ENCODE measurements at regions not wholly inside any gene's neighbourhood (a gene's known extent, or its start where the extent isn't known, plus 50 kb on each side); places are given as distances from the start of the nearest gene placed in this dataset.

- H3K4me2 ChIP-seq, result no peak overlapping the region
- H3K4me3 Mint-ChIP-seq, result no peak overlapping the region
- H3K4me1 Mint-ChIP-seq, result peaks cover 5% of the 10 kb centered on the region
- H3K79me2 ChIP-seq (ENCODE audit: low read depth), result no peaks in the 10 kb centered on the region
- H3F3A ChIP-seq (ENCODE audit: low read depth), result no peaks in the 10 kb centered on the region
- peaks cover 8% of the 10 kb centered on the region for H3K4me1 ChIP-seq
- no peaks in the 10 kb centered on the region for H3K27me3 ChIP-seq
- H4K20me1 ChIP-seq (ENCODE audit: low read depth), result no peaks in the 10 kb centered on the region
- no peak overlapping the region for H3K27ac Mint-ChIP-seq
- DNase-seq (ENCODE audit: low spot score), result no peak
- no peak overlapping the region for H3K27ac ChIP-seq
- no peak overlapping the region for H3K4me3 ChIP-seq
- H3K36me3 Mint-ChIP-seq, result no peaks in the 10 kb centered on the region
- no peak overlapping the region for H2AFZ ChIP-seq (replicated peaks)
- H3K36me3 ChIP-seq, result no peaks in the 10 kb centered on the region
- H3K27me3 Mint-ChIP-seq (ENCODE audit: insufficient read depth, low read depth), result no peaks in the 10 kb centered on the region
- no peaks in the 10 kb centered on the region for H3K9me3 ChIP-seq (ENCODE audit: low read depth)
- H3K9me3 Mint-ChIP-seq, result no peaks in the 10 kb centered on the region
- no peak overlapping the region for H3K9ac ChIP-seq
- no peak for TF ChIP-seq CTCF (IDR thresholded peaks at IDR 0.05)
- no peak for TF ChIP-seq EZH2 (IDR thresholded peaks at IDR 0.05)
- TF ChIP-seq EZH2phosphoT487 (IDR thresholded peaks at IDR 0.05), result no peak
These were observed 124.5 kb upstream of the GJE1 start for GRCh38 chr6:142008016-142008735.

GRCh38 chr6:142005021-142005420 lies 127.7 kb upstream of the GJE1 start:
- Histone ChIP-seq H2AFZ (replicated peaks) (no peak overlapping the region), H3K9ac (no peak overlapping the region), H3K27me3 (no peaks in the 10 kb centered on the region), H3K79me2 (ENCODE audit: low read depth) (no peaks in the 10 kb centered on the region), H3K4me3 (no peak overlapping the region), H3K27ac (no peak overlapping the region), H3K9me3 (ENCODE audit: low read depth) (no peaks in the 10 kb centered on the region), H4K20me1 (ENCODE audit: low read depth) (no peaks in the 10 kb centered on the region), H3K4me1 (peaks cover 8% of the 10 kb centered on the region), H3F3A (ENCODE audit: low read depth) (no peaks in the 10 kb centered on the region), H3K36me3 (peaks cover 7% of the 10 kb centered on the region), H3K4me2 (no peak overlapping the region)
- Mint-ChIP-seq H3K4me3 (no peak overlapping the region), H3K4me1 (peaks cover 5% of the 10 kb centered on the region), H3K9me3 (no peaks in the 10 kb centered on the region), H3K27ac (no peak overlapping the region), H3K36me3 (no peaks in the 10 kb centered on the region), H3K27me3 (ENCODE audit: insufficient read depth, low read depth) (no peaks in the 10 kb centered on the region)
- TF ChIP-seq CTCF (IDR thresholded peaks at IDR 0.05) (no peak), EZH2phosphoT487 (IDR thresholded peaks at IDR 0.05) (no peak), EZH2 (IDR thresholded peaks at IDR 0.05) (no peak)
- DNase-seq (ENCODE audit: low spot score), result no peak

- Histone ChIP-seq H3K4me2 (no peak overlapping the region), H3K36me3 (peaks cover 10% of the 10 kb centered on the region), H2AFZ (replicated peaks) (no peak overlapping the region), H3K9me3 (ENCODE audit: low read depth) (peaks cover 5% of the 10 kb centered on the region), H3F3A (ENCODE audit: low read depth) (no peaks in the 10 kb centered on the region), H3K27ac (no peak overlapping the region), H4K20me1 (ENCODE audit: low read depth) (no peaks in the 10 kb centered on the region), H3K9ac (no peak overlapping the region), H3K27me3 (no peaks in the 10 kb centered on the region), H3K4me1 (no peaks in the 10 kb centered on the region), H3K4me3 (no peak overlapping the region), H3K79me2 (ENCODE audit: low read depth) (no peaks in the 10 kb centered on the region)
- H3K4me3 Mint-ChIP-seq, result no peak overlapping the region
- DNase-seq (ENCODE audit: low spot score), result no peak
- no peak overlapping the region for H3K27ac Mint-ChIP-seq
- no peaks in the 10 kb centered on the region for H3K4me1 Mint-ChIP-seq
- H3K27me3 Mint-ChIP-seq (ENCODE audit: insufficient read depth, low read depth), result no peaks in the 10 kb centered on the region
- TF ChIP-seq EZH2phosphoT487 (IDR thresholded peaks at IDR 0.05) (no peak), CTCF (IDR thresholded peaks at IDR 0.05) (no peak), EZH2 (IDR thresholded peaks at IDR 0.05) (no peak)
- H3K9me3 Mint-ChIP-seq, result peaks cover 4% of the 10 kb centered on the region
- H3K36me3 Mint-ChIP-seq, result no peaks in the 10 kb centered on the region
These were observed 129.8 kb upstream of the GJE1 start for GRCh38 chr6:142002825-142003405.
